Muscle of back (tissue), 3 donors: ENCODE measurements at regions not wholly inside any gene's neighbourhood (a gene's known extent, or its start where the extent isn't known, plus 50 kb on each side); places are given as distances from the start of the nearest gene placed in this dataset.
A peak's percentile ranks its signal among the peaks of the same experiment; 100 is the strongest.

Experiments used
- DNase-seq, 3 donors: peaks; one replicate each; pipeline versions ENCODE4 v3.0.0 to v3.0.0-alpha.2; 2013

GRCh38 chr16:77592021-77592420, 130.3 kb upstream of the NUDT7 start:
- DNase-seq = no peak

GRCh38 chr16:77594057-77594456, 128.3 kb upstream of the NUDT7 start:
- DNase-seq = no peak

- DNase-seq = no peak
Measured at GRCh38 chr16:77594799-77595596, 127.3 kb upstream of the NUDT7 start.

- DNase-seq = no peak
Measured at GRCh38 chr16:77596261-77596660, 126.1 kb upstream of the NUDT7 start.

GRCh38 chr16:77599793-77600415, 122.4 kb upstream of the NUDT7 start:
- no peak for DNase-seq

GRCh38 chr16:77600555-77600954, 121.8 kb upstream of the NUDT7 start:
- DNase-seq = no peak

GRCh38 chr16:77603656-77604055, 118.7 kb upstream of the NUDT7 start:
- DNase-seq = no peak

GRCh38 chr16:77610496-77610895, 111.8 kb upstream of the NUDT7 start:
- no peak for DNase-seq

GRCh38 chr16:77611386-77611785, 110.9 kb upstream of the NUDT7 start:
- DNase-seq = peak in 1 of 3 donors; percentile 19

GRCh38 chr16:77612596-77612995, 109.7 kb upstream of the NUDT7 start:
- DNase-seq = peak; percentile 31 to 63 (median 31)

GRCh38 chr16:77613095-77613494, 109.2 kb upstream of the NUDT7 start:
- DNase-seq = peak; percentile 19 to 55 (median 43)

- no peak for DNase-seq
Measured at GRCh38 chr16:77617553-77617952, 104.8 kb upstream of the NUDT7 start.

GRCh38 chr16:77617996-77618395, 104.3 kb upstream of the NUDT7 start:
- DNase-seq = no peak

GRCh38 chr16:77618951-77619350, 103.4 kb upstream of the NUDT7 start:
- no peak for DNase-seq

- no peak for DNase-seq
Measured at GRCh38 chr16:77624085-77624484, 98.2 kb upstream of the NUDT7 start.

- DNase-seq = no peak
Measured at GRCh38 chr16:77636615-77637014, 85.7 kb upstream of the NUDT7 start.

GRCh38 chr16:77637940-77638339, 84.4 kb upstream of the NUDT7 start:
- DNase-seq = peak; percentile 24 to 29 (median 27)

- DNase-seq = no peak
Measured at GRCh38 chr16:77643176-77643575, 79.1 kb upstream of the NUDT7 start.

GRCh38 chr16:77645764-77646163, 76.5 kb upstream of the NUDT7 start:
- DNase-seq = no peak

- DNase-seq = peak in 1 of 3 donors; percentile 10
Measured at GRCh38 chr16:77647726-77648125, 74.6 kb upstream of the NUDT7 start.

- DNase-seq = no peak
Measured at GRCh38 chr16:77650761-77651160, 71.6 kb upstream of the NUDT7 start.

- DNase-seq = no peak
Measured at GRCh38 chr16:77652399-77652798, 69.9 kb upstream of the NUDT7 start.

- no peak for DNase-seq
Measured at GRCh38 chr16:77657016-77657415, 65.3 kb upstream of the NUDT7 start.

GRCh38 chr16:77660311-77660710, 62.0 kb upstream of the NUDT7 start:
- DNase-seq = peak; percentile 53 to 79 (median 60)
